ENCODE measurements at regions not wholly inside any gene's neighbourhood (a gene's known extent, or its start where the extent isn't known, plus 50 kb on each side); places are given as distances from the start of the nearest gene placed in this dataset.

DNA sequence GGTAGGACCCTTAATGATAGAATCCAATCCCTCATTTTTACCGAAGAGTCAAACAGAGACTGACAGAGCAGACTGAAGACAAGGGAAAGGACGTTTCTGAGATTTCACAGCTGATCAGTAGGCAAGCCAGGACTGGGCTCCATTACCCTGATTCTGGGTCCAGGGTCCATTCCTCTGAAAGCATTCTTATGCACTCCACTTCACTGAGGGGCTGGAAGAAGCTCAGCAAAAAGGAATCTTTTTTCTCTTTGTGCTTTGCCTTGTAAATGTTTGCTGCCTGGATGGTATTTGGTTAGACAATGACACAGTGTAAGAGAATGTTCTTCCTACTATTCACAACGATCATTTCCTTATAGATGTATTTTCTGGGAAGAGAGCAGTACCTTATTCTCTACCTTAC, 331.3 kb upstream of the PROX1 start:
- CTCF ChIA-PET, result no interaction called here
- no peak for DNase-seq
- no peak for ATAC-seq
- no peak overlapping the region for H3K4me3 ChIP-seq (ENCODE audit: low read length)
- H3K4me3 Mint-ChIP-seq, result no peak overlapping the region
- H3K27ac Mint-ChIP-seq, result no peak overlapping the region
- POLR2A ChIA-PET, result no interaction called here
- H3K36me3 Mint-ChIP-seq, result no peaks in the 10 kb centered on the region
- no peaks in the 10 kb centered on the region for H3K27me3 ChIP-seq (ENCODE audit: control insufficient read depth in 2 of 2, insufficient read depth in 2 of 2, low read length in 2 of 2)
- H3K4me1 ChIP-seq (ENCODE audit: control insufficient read depth in 2 of 2, insufficient read depth in 2 of 2, low read length in 2 of 2), result no peaks in the 10 kb centered on the region
- H3K27me3 Mint-ChIP-seq, result peaks cover 0 to 5% (median 3%) of the 10 kb centered on the region in 5 donors
- no peaks in the 10 kb centered on the region for H3K9me3 Mint-ChIP-seq
- H3K9me3 ChIP-seq (ENCODE audit: control insufficient read depth in 2 of 3, low read length in 3 of 3), result no peaks in the 10 kb centered on the region
- H3K4me1 Mint-ChIP-seq, result no peaks in the 10 kb centered on the region
- intact Hi-C loops (cut with micrococcal nuclease), result no loop called here
- no peaks in the 10 kb centered on the region for H3K36me3 ChIP-seq (ENCODE audit: control insufficient read depth in 2 of 3, insufficient read depth in 3 of 3, low read length in 3 of 3)
- H3K27ac ChIP-seq (ENCODE audit: low read depth, low read length), result no peak overlapping the region

DNA sequence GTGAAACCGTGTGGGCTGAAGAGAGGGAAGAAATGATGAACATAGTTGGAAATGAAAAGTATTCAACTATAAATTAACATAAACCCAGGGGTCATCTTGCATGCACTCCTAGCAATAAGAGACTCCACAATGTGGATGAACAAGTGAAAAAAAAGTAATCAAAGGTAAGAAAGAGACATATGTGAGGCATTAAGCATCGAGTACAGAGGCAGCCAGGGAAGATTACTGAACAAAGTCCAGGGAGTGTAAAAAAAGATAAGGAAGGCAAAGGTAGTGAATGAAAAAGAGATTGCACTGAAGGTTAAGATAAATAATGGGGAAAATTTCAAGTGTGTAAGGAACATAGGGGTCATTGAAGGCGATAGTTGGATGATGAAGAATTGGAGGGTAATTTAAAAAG, 330.8 kb upstream of the PROX1 start:
- no peaks in the 10 kb centered on the region for H3K4me1 Mint-ChIP-seq
- POLR2A ChIA-PET, result no interaction called here
- peaks cover 0 to 5% (median 3%) of the 10 kb centered on the region in 5 donors for H3K27me3 Mint-ChIP-seq
- DNase-seq (no peak), ATAC-seq (no peak)
- Histone ChIP-seq H3K27me3 (ENCODE audit: control insufficient read depth in 2 of 2, insufficient read depth in 2 of 2, low read length in 2 of 2) (no peaks in the 10 kb centered on the region), H3K27ac (ENCODE audit: low read depth, low read length) (no peak overlapping the region), H3K36me3 (ENCODE audit: control insufficient read depth in 2 of 3, insufficient read depth in 3 of 3, low read length in 3 of 3) (no peaks in the 10 kb centered on the region), H3K4me1 (ENCODE audit: control insufficient read depth in 2 of 2, insufficient read depth in 2 of 2, low read length in 2 of 2) (no peaks in the 10 kb centered on the region), H3K9me3 (ENCODE audit: control insufficient read depth in 2 of 3, low read length in 3 of 3) (no peaks in the 10 kb centered on the region), H3K4me3 (ENCODE audit: low read length) (no peak overlapping the region)
- H3K27ac Mint-ChIP-seq, result no peak overlapping the region
- no peaks in the 10 kb centered on the region for H3K36me3 Mint-ChIP-seq
- H3K9me3 Mint-ChIP-seq, result no peaks in the 10 kb centered on the region
- no peak overlapping the region for H3K4me3 Mint-ChIP-seq
- intact Hi-C loops (cut with micrococcal nuclease), result no loop called here
- CTCF ChIA-PET, result no interaction called here

DNA sequence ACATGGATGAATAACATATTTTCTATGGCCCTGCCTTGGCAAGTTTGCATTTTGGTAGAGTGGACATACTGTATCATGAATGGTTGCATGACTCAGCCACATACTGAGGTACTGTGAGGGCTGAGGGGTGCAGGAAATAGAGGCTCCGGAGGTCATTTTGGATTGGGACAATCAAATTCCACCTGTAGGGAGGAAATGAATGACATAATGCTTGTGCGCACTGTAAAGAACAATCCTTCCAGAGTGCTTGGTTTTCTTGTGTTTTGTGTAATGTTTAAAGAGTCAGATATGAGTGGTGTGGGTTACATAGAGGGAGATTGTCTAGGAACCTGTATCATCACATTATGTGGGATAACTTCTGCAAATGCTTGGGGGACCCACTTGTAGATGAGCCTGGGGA, 329.9 kb upstream of the PROX1 start:
- H3K4me3 Mint-ChIP-seq, result no peak overlapping the region
- H3K36me3 Mint-ChIP-seq, result no peaks in the 10 kb centered on the region
- H3K27me3 ChIP-seq (ENCODE audit: control insufficient read depth in 2 of 2, insufficient read depth in 2 of 2, low read length in 2 of 2), result no peaks in the 10 kb centered on the region
- no peaks in the 10 kb centered on the region for H3K4me1 ChIP-seq (ENCODE audit: control insufficient read depth in 2 of 2, insufficient read depth in 2 of 2, low read length in 2 of 2)
- ChIA-PET POLR2A (no interaction called here), CTCF (no interaction called here)
- H3K9me3 Mint-ChIP-seq, result peaks cover 0 to 2% (median 0%) of the 10 kb centered on the region in 11 donors
- no peaks in the 10 kb centered on the region for H3K9me3 ChIP-seq (ENCODE audit: control insufficient read depth in 2 of 3, low read length in 3 of 3)
- H3K27ac ChIP-seq (ENCODE audit: low read depth, low read length), result no peak overlapping the region
- H3K27me3 Mint-ChIP-seq, result peaks cover 0 to 10% (median 4%) of the 10 kb centered on the region in 5 donors
- H3K36me3 ChIP-seq (ENCODE audit: control insufficient read depth in 2 of 3, insufficient read depth in 3 of 3, low read length in 3 of 3), result no peaks in the 10 kb centered on the region
- intact Hi-C loops (cut with micrococcal nuclease), result no loop called here
- DNase-seq, result no peak
- no peak overlapping the region for H3K27ac Mint-ChIP-seq
- H3K4me3 ChIP-seq (ENCODE audit: low read length), result no peak overlapping the region
- no peak for ATAC-seq
- H3K4me1 Mint-ChIP-seq, result no peaks in the 10 kb centered on the region

DNA sequence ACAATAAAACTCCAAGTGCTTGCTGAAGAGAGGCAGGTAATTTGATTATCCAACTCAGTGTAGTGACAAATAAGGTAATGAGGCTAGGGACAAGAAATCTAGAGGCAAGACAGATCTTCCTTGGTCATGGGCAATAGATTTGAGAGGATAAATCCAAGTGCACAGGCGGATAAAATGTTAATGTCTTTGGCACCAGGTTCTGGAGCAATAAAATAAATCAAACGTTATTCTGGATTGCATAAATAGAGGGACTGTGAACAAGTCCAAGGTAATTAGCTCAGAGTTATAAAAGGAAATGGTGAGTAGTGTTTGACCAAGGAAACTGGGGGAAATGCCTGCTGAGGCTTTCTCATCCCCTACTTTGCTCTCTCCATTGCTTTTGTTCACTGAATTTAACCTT, 329.3 kb upstream of the PROX1 start:
- peaks cover 0 to 2% (median 0%) of the 10 kb centered on the region in 11 donors for H3K9me3 Mint-ChIP-seq
- H3K36me3 Mint-ChIP-seq, result no peaks in the 10 kb centered on the region
- no peaks in the 10 kb centered on the region for H3K27me3 ChIP-seq (ENCODE audit: control insufficient read depth in 2 of 2, insufficient read depth in 2 of 2, low read length in 2 of 2)
- H3K4me1 Mint-ChIP-seq, result no peaks in the 10 kb centered on the region
- intact Hi-C loops (cut with micrococcal nuclease), result no loop called here
- H3K9me3 ChIP-seq (ENCODE audit: control insufficient read depth in 2 of 3, low read length in 3 of 3), result no peaks in the 10 kb centered on the region
- no peak overlapping the region for H3K4me3 ChIP-seq (ENCODE audit: low read length)
- DNase-seq (no peak), ATAC-seq (no peak)
- no peaks in the 10 kb centered on the region for H3K4me1 ChIP-seq (ENCODE audit: control insufficient read depth in 2 of 2, insufficient read depth in 2 of 2, low read length in 2 of 2)
- ChIA-PET CTCF (no interaction called here), POLR2A (no interaction called here)
- no peaks in the 10 kb centered on the region for H3K36me3 ChIP-seq (ENCODE audit: control insufficient read depth in 2 of 3, insufficient read depth in 3 of 3, low read length in 3 of 3)
- H3K27ac Mint-ChIP-seq, result no peak overlapping the region
- H3K27ac ChIP-seq (ENCODE audit: low read depth, low read length), result no peak overlapping the region
- peaks cover 0 to 10% (median 4%) of the 10 kb centered on the region in 5 donors for H3K27me3 Mint-ChIP-seq
- H3K4me3 Mint-ChIP-seq, result no peak overlapping the region

DNA sequence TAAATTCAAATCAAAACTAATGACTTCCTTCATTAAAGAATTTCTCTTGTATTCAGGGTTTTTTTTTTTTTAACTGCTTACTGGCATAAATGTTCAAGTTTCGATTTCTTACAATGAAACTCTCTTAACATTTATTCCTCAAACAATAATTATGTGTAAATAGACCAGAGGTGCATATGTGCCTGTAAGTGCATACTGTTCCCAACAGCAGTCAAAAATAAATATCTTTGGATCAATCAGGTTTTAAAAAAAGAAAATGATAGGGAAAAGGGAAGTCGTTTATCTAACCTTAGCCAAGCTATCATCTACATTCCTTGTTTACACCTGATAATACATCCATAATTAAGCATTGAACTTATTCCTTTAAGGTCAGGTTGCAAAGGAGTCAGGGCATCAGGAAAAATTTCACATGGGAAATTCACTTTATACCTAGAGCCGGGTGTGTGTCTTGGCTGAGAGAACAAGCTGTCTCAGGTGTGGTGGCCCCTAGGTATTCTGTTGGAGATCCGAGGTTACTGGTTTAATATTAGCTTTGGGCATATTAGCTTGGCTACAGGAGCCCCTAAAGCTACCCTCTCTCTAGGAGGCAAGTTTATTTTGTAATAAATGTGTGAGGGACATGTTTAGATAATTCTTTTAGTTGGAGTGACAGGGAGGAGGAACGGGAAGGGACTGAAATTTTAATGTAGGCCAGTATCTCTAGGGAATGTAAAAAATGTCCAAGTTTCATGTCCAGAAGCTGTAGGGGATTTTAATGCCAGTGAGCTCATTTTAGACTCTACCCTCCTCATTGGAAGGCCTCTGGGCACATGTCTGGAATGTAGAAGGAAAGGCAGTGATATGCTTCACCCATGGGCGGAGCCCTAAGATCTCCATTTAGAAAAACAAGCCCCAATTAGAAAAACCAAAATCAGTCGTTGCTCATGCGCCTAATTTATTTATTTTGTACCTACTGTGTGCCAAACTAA, 327.9 kb upstream of the PROX1 start:
- no peaks in the 10 kb centered on the region for H3K4me1 Mint-ChIP-seq
- no peak for DNase-seq
- peaks cover 0 to 2% (median 0%) of the 10 kb centered on the region in 11 donors for H3K9me3 Mint-ChIP-seq
- Histone ChIP-seq H3K27me3 (ENCODE audit: control insufficient read depth in 2 of 2, insufficient read depth in 2 of 2, low read length in 2 of 2) (no peaks in the 10 kb centered on the region), H3K9me3 (ENCODE audit: control insufficient read depth in 2 of 3, low read length in 3 of 3) (no peaks in the 10 kb centered on the region), H3K36me3 (ENCODE audit: control insufficient read depth in 2 of 3, insufficient read depth in 3 of 3, low read length in 3 of 3) (no peaks in the 10 kb centered on the region), H3K4me3 (ENCODE audit: low read length) (no peak overlapping the region), H3K4me1 (ENCODE audit: control insufficient read depth in 2 of 2, insufficient read depth in 2 of 2, low read length in 2 of 2) (no peaks in the 10 kb centered on the region), H3K27ac (ENCODE audit: low read depth, low read length) (no peak overlapping the region)
- peaks cover 0 to 10% (median 4%) of the 10 kb centered on the region in 5 donors for H3K27me3 Mint-ChIP-seq
- ATAC-seq, result no peak
- CTCF ChIA-PET, result interaction anchor here (0.6 kb wide), 1 partner anchor 36 kb away, joined by 4 read pairs; no protein-coding TSS in a partner anchor
- POLR2A ChIA-PET, result interaction anchor here (0.6 kb wide), 1 partner anchor 115 kb away, joined by 4 read pairs; no protein-coding TSS in a partner anchor
- H3K27ac Mint-ChIP-seq, result no peak overlapping the region
- no peaks in the 10 kb centered on the region for H3K36me3 Mint-ChIP-seq
- no peak overlapping the region for H3K4me3 Mint-ChIP-seq
- intact Hi-C loops (cut with micrococcal nuclease), result no loop called here

DNA sequence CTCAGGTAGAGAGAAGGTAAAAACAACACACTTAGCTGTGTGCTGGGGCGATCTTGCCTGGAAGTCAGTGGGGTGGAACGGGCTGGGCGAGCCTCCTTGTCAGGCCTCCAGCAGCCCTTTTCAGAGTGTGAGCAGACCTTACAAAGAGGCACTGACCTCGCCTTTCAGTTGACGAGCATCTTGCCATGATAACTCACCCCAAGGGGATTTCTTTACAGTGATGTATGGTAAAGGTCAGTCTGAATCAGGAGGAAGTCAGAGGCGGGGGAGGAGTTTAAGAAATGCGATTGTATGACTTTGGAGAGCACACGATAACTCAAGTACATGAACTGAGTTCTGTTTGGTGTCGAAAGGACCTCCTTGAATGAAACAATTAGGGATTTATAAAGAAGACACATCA, 326.5 kb upstream of the PROX1 start:
- DNase-seq (no peak), ATAC-seq (no peak)
- Mint-ChIP-seq H3K27ac (no peak overlapping the region), H3K27me3 (peaks cover 0 to 10% (median 3%) of the 10 kb centered on the region in 5 donors), H3K4me3 (no peak overlapping the region), H3K4me1 (no peaks in the 10 kb centered on the region), H3K36me3 (no peaks in the 10 kb centered on the region), H3K9me3 (peaks cover 0 to 2% (median 0%) of the 10 kb centered on the region in 11 donors)
- no peaks in the 10 kb centered on the region for H3K27me3 ChIP-seq (ENCODE audit: control insufficient read depth in 2 of 2, insufficient read depth in 2 of 2, low read length in 2 of 2)
- H3K27ac ChIP-seq (ENCODE audit: low read depth, low read length), result no peak overlapping the region
- H3K36me3 ChIP-seq (ENCODE audit: control insufficient read depth in 2 of 3, insufficient read depth in 3 of 3, low read length in 3 of 3), result no peaks in the 10 kb centered on the region
- no peak overlapping the region for H3K4me3 ChIP-seq (ENCODE audit: low read length)
- H3K4me1 ChIP-seq (ENCODE audit: control insufficient read depth in 2 of 2, insufficient read depth in 2 of 2, low read length in 2 of 2), result no peaks in the 10 kb centered on the region
- CTCF ChIA-PET, result interaction anchor here (1.4 kb wide), 1 partner anchor 9 kb away, joined by 4 read pairs; no protein-coding TSS in a partner anchor
- intact Hi-C loops (cut with micrococcal nuclease), result no loop called here
- H3K9me3 ChIP-seq (ENCODE audit: control insufficient read depth in 2 of 3, low read length in 3 of 3), result no peaks in the 10 kb centered on the region
- POLR2A ChIA-PET, result no interaction called here

DNA sequence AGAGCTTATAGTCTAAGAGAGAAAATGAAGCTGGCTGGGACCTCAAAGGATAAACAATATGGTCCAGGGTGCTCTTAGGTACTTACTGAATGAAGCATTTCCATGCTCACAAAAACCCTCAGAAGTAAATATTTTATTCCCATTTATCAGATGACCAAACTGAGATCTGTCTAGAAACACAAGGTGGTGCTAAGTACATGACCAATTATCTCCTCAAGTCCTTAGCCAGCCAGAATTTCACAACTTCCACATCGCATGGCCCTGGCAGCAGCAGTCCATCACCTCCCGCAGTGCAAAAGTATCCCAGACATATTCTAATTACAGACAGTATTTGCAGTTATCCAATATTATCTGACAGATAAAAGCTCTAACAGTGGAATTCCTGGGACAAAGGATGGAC, 321.7 kb upstream of the PROX1 start:
- Histone ChIP-seq H3K4me1 (ENCODE audit: control insufficient read depth in 2 of 2, insufficient read depth in 2 of 2, low read length in 2 of 2) (peaks cover 0 to 13% of the 10 kb centered on the region in 2 donors), H3K36me3 (ENCODE audit: control insufficient read depth in 2 of 3, insufficient read depth in 3 of 3, low read length in 3 of 3) (no peaks in the 10 kb centered on the region), H3K9me3 (ENCODE audit: control insufficient read depth in 2 of 3, low read length in 3 of 3) (no peaks in the 10 kb centered on the region), H3K27me3 (ENCODE audit: control insufficient read depth in 2 of 2, insufficient read depth in 2 of 2, low read length in 2 of 2) (no peaks in the 10 kb centered on the region), H3K4me3 (ENCODE audit: low read length) (no peak overlapping the region), H3K27ac (ENCODE audit: low read depth, low read length) (no peak overlapping the region)
- Mint-ChIP-seq H3K36me3 (no peaks in the 10 kb centered on the region), H3K4me1 (peaks cover 6 to 23% (median 19%) of the 10 kb centered on the region in 7 donors), H3K27ac (no peak overlapping the region), H3K4me3 (no peak overlapping the region), H3K9me3 (peaks cover 0 to 4% (median 0%) of the 10 kb centered on the region in 11 donors), H3K27me3 (peaks cover 0 to 9% (median 3%) of the 10 kb centered on the region in 5 donors)
- intact Hi-C loops (cut with micrococcal nuclease), result no loop called here
- ATAC-seq (no peak), DNase-seq (no peak)
- ChIA-PET CTCF (interaction anchor here (1.2 to 1.4 kb wide), 2 partner anchors 27 to 457 kb away, joined by 3 to 4 read pairs; no protein-coding TSS in a partner anchor), POLR2A (no interaction called here)

All from naive thymus-derived CD4-positive, alpha-beta T cell (primary cell).